ENCODE measurements at regions not wholly inside any gene's neighbourhood (a gene's known extent, or its start where the extent isn't known, plus 50 kb on each side); places are given as distances from the start of the nearest gene placed in this dataset.

DNA sequence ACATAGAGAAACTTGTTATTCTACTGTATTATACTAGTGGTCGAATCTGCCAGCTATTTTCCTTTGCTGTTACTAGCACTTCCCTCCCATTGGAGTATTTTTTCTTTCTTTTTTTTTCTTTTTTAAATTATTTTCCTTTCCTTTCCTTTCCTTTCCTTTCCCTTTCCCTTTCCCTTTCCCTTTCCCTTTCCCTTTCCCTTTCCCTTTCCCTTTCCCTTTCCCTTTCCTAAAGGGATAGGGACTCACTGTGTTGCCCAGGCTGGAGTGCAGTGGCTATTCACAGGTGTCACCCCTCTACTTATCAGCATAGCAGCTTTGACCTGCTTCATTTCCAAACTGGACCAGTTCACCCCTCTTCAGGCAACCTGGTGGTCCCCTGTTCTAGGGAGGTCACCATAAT, 212.6 kb upstream of the SP4 start:
- TF ChIP-seq, protein P1, sequence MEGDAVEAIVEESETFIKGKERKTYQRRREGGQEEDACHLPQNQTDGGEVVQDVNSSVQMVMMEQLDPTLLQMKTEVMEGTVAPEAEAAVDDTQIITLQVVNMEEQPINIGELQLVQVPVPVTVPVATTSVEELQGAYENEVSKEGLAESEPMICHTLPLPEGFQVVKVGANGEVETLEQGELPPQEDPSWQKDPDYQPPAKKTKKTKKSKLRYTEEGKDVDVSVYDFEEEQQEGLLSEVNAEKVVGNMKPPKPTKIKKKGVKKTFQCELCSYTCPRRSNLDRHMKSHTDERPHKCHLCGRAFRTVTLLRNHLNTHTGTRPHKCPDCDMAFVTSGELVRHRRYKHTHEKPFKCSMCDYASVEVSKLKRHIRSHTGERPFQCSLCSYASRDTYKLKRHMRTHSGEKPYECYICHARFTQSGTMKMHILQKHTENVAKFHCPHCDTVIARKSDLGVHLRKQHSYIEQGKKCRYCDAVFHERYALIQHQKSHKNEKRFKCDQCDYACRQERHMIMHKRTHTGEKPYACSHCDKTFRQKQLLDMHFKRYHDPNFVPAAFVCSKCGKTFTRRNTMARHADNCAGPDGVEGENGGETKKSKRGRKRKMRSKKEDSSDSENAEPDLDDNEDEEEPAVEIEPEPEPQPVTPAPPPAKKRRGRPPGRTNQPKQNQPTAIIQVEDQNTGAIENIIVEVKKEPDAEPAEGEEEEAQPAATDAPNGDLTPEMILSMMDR (IDR thresholded peaks at IDR 0.05): no peak
- TF ChIP-seq POLR2A (IDR thresholded peaks at IDR 0.05): no peak

Data from suprapubic skin (tissue), 3 donors.